OCI-M1 (cell line): ENCODE measurements at regions not wholly inside any gene's neighbourhood (a gene's known extent, or its start where the extent isn't known, plus 50 kb on each side); places are given as distances from the start of the nearest gene placed in this dataset.
"Not testable (repeated sequence)": the region's sequence is repeated elsewhere in the genome, so short reads cannot be mapped to it uniquely, and the experiment has no call there.

Experiments
- DNase-seq: peaks from one replicate; lab custom pipeline; 2025; lab: John Stamatoyannopoulos, UW

DNA sequence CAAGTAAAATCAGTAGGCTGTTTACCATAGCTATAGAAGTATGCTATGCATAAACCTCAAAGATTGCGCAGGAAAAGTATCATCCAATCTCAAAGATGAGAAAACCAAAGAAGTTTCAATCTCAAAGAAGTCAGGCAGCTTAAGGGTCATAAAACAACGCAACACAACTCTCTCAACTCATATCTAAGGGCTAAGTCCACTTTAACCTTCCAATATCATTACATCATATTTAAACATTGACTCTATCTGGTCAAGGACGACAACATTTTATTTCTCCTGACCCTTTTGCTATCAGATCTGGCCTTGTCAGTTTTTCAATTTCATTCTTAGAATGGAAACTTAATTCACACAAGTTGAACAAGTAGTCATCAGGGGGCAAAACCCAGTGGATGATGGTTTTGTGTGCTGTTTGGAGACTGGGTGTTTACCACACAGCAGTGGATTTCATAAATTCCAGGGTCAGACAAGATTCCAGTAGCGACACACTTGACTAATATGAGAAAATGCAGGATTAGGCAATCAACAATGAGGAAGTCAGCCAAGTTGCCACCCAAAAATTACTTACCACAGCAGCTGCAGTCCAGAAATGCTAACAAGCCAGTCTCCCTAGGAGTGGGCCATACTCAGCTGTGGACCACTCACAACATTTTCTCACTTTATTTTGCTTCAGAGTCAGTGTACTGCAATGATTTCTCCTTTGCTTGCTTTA, 108.7 kb upstream of the NBPF26 start:
- not testable (repeated sequence) for DNase-seq

DNA sequence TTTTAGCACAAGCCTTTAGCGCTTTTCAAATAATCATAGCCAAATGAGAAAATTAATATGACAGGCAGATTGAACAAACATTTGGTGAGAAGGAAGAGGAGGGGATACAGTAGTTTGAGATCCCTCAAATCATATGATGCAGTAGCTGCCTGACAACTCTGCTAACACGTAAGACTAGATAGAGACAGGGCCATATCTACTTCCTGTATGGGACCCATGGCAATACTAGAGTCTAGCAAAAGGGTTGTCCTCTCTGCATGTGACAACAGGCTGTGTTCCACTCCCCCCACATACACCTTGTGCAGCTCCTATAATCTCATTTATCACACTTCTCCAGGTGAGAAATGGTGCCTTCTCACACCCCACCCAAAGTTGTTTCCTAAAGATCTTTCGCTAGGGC, 106.3 kb upstream of the NBPF26 start:
- not testable (repeated sequence) for DNase-seq

DNA sequence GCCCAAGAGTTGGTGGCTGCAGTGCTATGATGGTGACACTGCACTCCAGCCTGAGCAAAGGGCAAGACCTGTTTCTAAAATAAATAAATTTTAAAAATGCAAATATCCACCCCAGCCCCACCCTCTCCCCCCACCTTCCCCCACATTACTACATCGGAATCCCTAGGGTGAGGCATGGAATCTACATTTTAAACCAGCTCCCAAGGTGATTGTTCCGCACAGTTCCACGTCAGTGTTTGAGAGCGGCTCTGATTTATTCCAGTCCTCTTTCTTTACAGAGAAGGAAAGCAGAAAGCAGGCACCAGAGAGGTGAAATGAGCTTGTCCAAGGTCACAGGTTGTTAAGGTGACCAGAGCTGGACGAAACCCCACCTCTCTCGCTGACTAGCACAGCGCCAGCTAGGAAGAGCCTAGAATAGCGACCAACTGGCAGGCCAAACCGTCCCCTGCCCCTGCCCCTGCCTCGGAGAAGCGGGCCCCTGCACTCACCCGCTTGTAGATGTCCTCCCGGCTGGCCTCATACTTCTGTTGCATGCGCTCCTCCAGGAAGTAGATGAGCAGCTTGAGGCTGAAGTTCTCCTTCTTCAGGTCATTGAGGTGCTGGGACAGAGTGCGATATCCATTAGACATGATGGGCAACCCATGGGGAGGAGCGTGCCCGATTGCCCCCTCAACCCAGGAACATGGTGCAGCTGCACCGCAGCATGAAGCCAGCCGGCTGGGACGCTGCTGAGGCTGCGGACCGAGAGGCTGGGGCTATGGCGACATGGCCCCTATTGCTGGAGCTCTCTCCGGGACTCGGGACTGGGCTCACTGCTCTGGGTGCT, 103.7 kb upstream of the NBPF26 start:
- DNase-seq: not testable (repeated sequence)

DNA sequence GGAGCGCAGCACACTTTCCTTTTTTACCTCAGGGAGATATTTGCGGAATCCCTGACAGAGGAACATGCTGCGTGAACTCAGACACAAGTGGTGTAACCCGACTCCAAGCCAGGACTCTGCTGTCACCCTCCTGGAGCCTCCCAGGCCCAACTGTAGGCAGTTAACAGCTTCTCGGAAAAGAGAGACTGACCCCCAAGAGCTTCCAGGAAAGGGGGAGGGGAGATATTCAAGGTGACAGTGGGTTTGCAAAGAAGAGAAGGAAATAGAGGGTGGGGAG, 103.1 kb upstream of the NBPF26 start:
- not testable (repeated sequence) for DNase-seq

DNA sequence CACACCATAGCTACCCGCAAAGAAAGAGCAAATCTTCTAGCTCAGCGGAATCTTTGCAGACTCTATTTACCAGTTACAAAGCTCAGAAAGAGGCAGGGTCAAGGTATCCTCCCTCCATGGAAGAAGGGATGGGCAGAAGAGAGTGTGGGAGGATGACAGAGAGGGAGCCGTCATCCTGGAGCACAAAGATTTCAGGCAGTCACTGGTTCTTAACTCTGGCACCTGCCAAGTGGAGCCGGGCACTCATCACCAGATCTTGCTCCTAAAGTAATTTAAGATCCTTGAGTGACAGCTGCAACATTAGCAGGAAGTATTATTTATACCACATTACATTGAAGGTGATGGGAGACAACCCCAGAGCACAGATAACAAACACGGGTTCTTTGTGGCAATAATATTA, 102.5 kb upstream of the NBPF26 start:
- not testable (repeated sequence) for DNase-seq

DNA sequence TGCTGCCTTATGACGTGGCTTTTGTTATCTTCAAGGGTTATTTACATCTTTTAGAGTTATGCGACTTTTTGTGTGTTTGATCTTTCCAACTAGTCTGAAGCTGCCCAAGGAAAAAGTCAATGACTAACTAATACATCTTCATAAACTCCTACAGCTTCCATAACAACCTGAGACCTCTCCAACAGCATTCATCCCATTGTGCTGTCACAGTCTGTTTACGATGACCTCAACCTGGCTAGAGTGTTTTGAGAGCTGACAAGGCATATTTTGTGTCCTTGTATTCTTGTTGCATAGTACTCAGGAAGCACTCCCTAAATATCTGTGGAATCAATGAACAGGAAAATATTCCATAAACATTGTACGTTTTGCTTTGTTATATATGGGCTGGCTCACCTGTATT, 100.2 kb upstream of the NBPF26 start:
- not testable (repeated sequence) for DNase-seq

DNA sequence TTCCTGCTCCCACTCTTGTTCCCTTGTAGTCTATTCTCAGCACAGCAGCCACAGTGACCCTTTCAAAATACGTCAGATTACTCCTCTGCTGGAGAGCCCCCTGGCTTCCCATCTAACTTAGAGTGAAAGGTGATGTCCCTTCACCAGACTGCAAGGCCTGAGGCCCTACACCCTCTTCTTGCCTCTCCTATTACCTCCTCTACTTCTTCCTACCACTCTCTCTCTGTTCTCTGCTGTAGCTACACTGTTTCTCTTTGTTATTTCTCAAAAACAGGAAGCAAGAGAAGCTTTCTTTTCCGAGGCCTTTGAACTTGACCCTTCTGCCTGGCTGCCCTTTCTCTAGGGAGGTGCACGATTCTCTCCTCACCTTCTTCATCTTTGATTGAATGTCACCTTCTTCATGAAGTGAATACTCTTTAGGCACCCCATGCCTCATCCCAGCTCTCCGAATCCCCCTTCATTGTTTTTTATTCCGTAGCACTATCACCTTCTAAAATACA, 99.1 kb upstream of the NBPF26 start:
- DNase-seq: not testable (repeated sequence)

DNA sequence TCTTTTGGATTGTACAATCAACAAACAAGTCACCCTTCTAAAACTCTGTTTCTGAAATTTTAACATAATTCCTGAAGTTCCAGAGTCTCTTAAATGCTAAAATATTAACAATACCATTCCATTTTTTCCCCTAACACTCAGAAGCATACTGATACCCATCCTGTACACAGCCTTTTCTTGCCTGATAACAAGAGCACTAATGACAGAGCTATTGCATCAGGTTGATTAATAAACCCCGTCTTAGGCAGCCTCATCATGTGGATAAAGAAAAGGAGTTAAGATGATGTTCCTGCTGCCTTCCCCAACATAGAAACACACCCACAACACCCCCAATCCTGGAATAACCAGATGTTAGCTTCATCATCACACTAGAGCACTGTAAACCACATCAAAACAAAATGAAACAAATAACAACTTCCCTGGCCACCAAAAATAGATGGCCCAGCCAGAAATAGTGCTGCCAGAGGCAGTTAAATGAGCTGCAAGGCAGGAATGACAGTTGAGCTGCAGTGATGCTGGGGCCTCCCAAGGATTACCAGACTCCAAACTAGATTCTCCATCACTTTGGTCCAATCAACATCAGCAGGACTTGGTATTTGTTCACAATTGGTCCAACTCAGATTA, 93.8 kb upstream of the NBPF26 start:
- not testable (repeated sequence) for DNase-seq

DNA sequence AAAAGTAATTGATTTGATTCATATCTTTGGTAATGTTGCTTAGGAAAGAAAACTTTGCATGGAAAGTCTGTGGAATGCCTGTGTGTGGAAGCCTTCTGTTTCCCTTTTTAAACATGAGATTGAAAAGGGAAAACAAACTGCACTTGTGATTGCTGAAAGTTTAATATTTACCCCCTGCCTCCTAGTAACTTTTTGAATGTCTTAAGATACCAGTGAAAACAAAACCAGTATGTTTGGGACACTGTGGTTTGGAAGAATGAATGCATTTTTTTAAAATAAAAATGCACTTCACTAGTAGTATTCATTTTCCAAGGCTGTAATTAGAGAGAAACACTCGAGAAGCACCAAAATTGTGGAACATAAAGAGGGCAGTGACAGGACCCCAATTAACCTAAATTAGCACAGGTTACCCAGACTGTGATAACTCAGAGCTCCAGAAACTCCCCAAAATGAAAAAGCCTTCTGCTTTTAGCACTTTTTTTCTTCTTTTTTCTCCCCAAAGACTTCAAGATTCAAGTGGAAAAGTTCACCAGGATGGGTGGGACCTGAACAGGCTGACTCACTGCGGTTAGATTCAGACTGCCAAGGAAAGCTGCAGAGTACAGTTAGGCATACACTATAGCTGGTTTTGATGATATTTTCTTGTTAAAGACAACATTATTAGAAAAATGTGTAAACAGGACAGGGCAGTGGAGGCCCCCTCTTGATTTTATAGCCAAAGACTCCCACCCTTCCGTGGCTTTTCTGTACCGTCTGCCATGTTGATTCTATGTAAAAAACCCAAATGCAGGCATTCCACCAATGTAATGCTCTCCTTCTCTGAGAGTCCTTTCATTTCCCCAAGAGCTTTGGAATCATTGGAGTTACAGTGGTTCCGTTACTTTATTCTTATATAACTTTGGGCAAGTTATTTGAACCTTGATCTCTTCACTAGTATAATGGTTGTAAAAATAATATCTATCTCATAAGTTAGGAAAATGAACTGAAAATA, 88.6 kb upstream of the NBPF26 start:
- DNase-seq: not testable (repeated sequence)

DNA sequence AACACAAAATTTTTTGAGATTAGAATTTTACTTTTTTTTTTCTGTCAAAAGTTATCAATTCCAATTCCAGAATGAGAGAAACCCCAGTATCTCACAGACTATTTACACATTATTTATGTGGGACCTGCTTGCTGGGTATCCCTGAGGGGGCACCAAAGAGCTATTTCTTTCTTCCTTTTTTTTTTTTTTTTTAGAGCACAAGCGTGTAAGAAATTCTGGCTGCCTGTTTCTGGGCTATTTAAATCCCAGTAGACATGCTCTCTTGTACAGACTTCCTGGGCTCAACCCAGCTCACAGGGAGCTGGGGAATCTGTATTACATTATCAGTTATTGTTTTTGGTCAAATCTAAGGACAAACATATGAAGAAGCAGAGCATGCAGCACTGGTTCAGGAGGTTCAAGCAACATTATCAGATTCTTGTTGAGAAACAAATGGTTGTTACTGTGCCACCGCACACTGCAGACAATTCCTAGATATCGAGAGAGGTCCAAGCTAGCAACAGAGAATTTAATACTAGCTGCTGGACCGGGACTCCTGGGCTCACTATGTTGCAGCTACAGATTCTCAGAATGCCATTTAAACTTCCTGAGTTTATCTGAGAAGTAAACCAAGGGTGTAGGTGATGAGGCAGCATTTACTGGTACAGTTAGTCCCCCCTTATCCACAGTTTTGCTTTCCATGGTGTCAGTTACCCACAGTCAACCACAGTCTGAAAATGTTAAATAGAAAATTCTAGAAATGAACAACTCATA, 83.3 kb upstream of the NBPF26 start:
- DNase-seq: not testable (repeated sequence)

DNA sequence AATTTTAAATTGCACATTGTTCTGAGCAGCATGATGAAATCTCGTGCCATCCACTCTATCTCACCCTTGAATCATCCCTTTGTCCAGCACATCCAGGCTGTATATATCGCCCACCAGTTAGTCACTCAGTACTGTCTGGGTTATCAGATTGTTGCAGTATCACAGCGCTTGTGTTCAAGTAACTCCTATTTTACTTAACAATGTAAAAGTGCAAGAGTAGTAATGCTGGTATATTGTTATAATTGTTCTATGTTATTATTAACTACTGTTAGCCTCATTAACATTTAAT, 82.8 kb upstream of the NBPF26 start:
- DNase-seq: not testable (repeated sequence)

DNA sequence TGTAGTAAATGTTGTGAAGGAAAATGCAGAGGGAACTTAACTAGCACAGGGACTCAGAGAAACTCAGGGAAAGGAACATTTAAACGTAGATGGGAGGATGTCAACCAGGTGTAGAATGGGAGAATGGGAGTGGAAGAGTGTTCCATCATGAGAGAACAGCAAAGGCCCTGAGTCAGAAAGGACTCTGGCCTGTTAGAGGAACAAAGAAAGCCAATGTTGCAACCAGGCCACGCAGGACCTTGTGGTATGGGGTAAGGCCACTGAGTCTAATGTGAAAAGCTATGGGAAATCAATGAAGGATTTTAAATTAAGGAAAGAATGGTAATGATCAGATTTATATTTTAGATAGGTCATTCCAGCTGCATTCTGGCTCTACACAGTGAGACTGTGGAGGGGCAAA, 76.6 kb upstream of the NBPF26 start:
- not testable (repeated sequence) for DNase-seq

DNA sequence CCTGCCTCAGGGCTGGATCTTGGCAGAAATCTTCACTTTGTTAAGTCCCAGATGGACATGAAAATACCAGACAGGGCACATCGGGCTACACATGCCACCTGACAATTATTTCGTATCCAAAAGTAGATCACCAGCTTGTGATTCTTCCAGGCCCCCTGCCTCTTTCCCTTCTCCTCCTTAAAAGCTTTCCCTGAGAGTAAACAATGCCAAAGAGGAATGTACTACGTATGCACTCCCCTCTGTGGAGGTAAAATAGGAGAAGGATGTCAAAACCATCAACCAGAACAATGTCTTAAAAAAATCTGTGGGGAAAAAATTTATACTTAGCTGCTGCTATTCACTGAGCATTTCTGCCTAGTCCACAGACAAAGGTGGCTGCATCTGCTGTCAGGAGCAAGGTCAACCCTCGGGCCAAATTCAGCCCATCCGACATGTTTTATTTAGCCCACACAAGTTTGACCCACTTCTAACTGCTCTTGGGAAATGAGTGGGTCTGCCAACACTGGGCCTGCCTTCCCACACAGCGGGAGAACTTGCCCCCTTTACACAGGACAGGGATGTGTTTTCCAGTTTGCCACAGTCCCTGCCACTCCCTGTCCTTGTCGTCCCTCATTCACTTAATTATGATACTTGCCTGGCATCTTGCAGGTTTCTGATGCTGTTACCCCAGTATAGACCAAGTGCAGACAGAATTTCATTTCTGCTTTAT, 74.7 kb upstream of the NBPF26 start:
- DNase-seq: not testable (repeated sequence)

DNA sequence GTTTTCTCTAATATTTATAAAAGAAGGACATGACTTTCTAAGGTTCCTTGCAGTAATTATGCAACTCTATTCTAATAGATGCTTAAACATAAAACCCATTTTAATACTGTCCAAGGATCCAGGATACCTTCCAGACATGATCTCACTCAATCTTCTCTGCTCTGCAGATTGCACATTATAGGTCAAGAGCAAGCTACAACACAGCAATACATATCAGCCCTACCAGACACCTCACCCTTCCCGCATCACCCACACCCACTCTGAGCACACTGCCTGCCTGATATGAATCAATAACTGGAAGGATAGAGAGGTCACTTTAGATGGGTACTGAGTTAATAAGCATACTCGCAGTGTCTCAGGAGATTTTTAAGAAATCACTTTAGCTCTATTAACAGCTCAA, 74.0 kb upstream of the NBPF26 start:
- not testable (repeated sequence) for DNase-seq

DNA sequence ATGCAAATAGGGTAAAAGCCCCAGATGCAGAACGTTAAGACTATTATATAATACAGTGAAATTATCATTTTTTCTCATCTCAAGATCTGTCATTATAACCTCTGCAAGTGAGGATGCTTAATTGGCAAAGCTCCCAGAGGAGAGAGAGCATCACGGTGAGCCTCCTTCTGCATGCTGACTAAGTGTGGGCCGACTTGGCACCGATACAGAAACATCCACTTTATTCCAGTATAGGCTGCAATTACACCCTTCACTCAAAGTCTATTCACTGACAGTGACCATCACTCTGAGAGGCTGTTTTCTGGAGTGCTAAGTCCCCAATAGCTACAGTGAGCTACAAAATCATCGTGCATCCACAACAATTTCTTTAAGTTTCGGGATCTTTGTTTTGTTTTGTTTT, 69.6 kb upstream of the NBPF26 start:
- DNase-seq: not testable (repeated sequence)

DNA sequence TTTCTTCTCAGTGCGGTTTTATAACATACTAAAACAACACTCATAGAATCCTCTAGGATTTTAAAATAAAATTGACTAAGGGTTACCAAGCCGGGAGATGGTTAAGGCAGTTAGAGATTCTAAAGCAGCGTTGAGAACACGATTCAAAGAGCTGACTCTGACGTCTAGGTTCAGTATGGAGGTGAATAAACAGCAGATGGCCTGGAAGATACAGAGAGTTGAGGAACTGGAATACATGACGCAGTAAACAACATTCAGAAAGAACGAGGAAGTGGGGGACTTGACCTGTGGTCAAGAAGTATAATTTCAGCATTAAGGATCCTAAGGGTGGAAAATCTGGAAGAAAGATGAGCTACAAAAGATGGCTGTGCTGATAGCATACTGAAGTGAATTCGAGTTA, 68.4 kb upstream of the NBPF26 start:
- DNase-seq: not testable (repeated sequence)

DNA sequence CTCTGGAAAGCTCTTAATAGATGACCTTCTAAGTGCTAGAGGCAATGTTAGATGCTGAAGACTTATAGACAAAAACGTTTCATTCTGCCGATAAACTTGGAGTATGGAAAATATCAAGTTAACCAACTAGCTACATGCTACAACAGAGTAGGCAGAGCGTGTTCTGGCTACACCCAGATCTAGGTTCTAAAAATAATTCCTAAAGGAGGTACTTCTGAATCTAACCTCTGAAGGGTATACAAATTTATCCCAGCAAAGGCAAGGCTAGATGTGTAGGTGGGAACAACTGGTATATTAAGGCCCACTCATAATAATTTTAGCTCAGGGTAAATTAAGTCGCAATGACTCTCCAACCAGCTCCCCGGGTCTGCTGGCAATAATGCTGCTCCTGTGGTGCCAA, 67.6 kb upstream of the NBPF26 start:
- not testable (repeated sequence) for DNase-seq

DNA sequence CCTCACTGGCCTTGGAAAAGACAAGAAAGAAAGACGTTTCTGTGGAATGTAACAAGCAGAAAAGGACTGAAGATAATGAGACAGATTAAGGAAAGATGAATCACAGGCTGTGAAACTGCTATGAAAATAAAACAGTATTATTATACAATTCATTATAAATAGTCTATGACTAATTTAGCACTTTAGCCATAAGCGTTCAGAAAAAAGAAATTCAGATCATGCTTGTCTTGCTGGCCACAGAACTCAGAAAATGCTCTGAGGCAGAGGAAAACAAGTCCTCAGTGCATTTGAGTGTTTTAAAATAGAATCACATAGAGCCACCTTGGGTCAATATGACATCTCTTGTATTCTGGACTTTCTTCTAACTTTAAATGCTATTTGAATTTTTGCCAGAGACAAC, 65.9 kb upstream of the NBPF26 start:
- DNase-seq: not testable (repeated sequence)

DNA sequence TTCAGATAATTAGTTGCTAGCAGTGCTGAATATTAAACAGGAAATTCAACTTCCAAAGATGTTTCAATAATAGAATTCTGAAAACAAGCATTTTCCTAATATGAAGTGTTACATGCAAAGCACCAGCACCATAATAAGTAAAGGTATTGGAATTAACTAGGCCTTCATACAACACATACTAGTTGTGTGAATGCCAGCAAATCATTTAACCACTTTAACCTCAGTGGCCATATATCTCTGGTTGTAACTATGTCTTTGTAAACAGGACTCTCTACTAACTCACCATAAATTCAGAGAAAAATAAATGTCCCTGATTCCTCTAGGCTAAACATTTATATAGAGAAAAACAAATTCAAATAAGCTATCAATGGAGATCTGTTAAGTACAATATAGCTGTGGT, 65.1 kb upstream of the NBPF26 start:
- not testable (repeated sequence) for DNase-seq

DNA sequence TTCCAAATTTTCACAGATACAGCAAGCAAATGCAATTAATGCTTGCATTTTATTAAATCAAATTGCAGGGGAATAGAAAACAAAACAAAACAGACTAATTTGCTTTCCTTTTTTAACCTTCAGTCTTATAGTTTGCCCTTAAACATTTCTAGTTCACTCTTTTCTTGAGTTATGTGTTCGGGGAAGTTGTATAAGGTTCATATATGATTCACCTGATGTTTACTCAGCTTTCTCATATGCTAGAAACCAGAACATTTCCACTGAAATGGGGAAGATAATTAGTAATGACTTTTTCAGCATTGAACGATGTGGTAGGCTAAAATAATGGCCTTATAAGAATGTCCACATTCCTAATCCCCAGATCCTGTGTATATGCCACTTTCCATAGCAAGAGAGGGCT, 64.6 kb upstream of the NBPF26 start:
- not testable (repeated sequence) for DNase-seq
